ENCODE measurements at regions not wholly inside any gene's neighbourhood (a gene's known extent, or its start where the extent isn't known, plus 50 kb on each side); places are given as distances from the start of the nearest gene placed in this dataset.

- peaks cover 3% of the 10 kb centered on the region for H3K9me3 Mint-ChIP-seq (ENCODE audit: low read depth)
- no peaks in the 10 kb centered on the region for H3K36me3 Mint-ChIP-seq
- peaks cover 6% of the 10 kb centered on the region for H3K27me3 Mint-ChIP-seq
- H3K4me3 Mint-ChIP-seq: no peak overlapping the region
- no peaks in the 10 kb centered on the region for H3K4me1 Mint-ChIP-seq (ENCODE audit: low read depth)
- H3K27ac Mint-ChIP-seq: no peak overlapping the region
Measured at GRCh38 chr2:71757351-71757750, 304.0 kb downstream of the DYSF start.

- Mint-ChIP-seq H3K27me3 (peaks cover 8% of the 10 kb centered on the region), H3K27ac (no peak overlapping the region), H3K4me1 (ENCODE audit: low read depth) (no peaks in the 10 kb centered on the region), H3K4me3 (no peak overlapping the region), H3K9me3 (ENCODE audit: low read depth) (peaks cover 10% of the 10 kb centered on the region), H3K36me3 (peaks cover 3% of the 10 kb centered on the region)
Measured at GRCh38 chr2:71756280-71756906, 303.0 kb downstream of the DYSF start.

GRCh38 chr2:71751590-71751989, 298.2 kb downstream of the DYSF start:
- Mint-ChIP-seq H3K27ac (no peak overlapping the region), H3K4me3 (no peak overlapping the region)

GRCh38 chr2:71749671-71750101, 296.3 kb downstream of the DYSF start:
- Mint-ChIP-seq H3K27ac (no peak overlapping the region), H3K4me3 (no peak overlapping the region), H3K27me3 (peaks cover 4% of the 10 kb centered on the region), H3K36me3 (peaks cover 3% of the 10 kb centered on the region), H3K4me1 (ENCODE audit: low read depth) (no peaks in the 10 kb centered on the region), H3K9me3 (ENCODE audit: low read depth) (peaks cover 10% of the 10 kb centered on the region)

More at GRCh38 chr2:71751590-71751989, 298.2 kb downstream of the DYSF start:
- Mint-ChIP-seq H3K27me3 (peaks cover 8% of the 10 kb centered on the region), H3K9me3 (ENCODE audit: low read depth) (peaks cover 10% of the 10 kb centered on the region), H3K4me1 (ENCODE audit: low read depth) (no peaks in the 10 kb centered on the region), H3K36me3 (peaks cover 3% of the 10 kb centered on the region)

GRCh38 chr2:71748227-71748626, 294.9 kb downstream of the DYSF start:
- peaks cover 3% of the 10 kb centered on the region for H3K27me3 Mint-ChIP-seq
- H3K4me1 Mint-ChIP-seq (ENCODE audit: low read depth): no peaks in the 10 kb centered on the region
- peaks cover 3% of the 10 kb centered on the region for H3K36me3 Mint-ChIP-seq
- no peak overlapping the region for H3K27ac Mint-ChIP-seq
- peaks cover 10% of the 10 kb centered on the region for H3K9me3 Mint-ChIP-seq (ENCODE audit: low read depth)
- H3K4me3 Mint-ChIP-seq: no peak overlapping the region

GRCh38 chr2:71747559-71747958, 294.2 kb downstream of the DYSF start:
- peaks cover 3% of the 10 kb centered on the region for H3K36me3 Mint-ChIP-seq
- no peak overlapping the region for H3K27ac Mint-ChIP-seq
- no peaks in the 10 kb centered on the region for H3K4me1 Mint-ChIP-seq (ENCODE audit: low read depth)
- no peak overlapping the region for H3K4me3 Mint-ChIP-seq
- peaks cover 3% of the 10 kb centered on the region for H3K27me3 Mint-ChIP-seq
- H3K9me3 Mint-ChIP-seq (ENCODE audit: low read depth): peaks cover 10% of the 10 kb centered on the region

GRCh38 chr2:71746946-71747501, 293.7 kb downstream of the DYSF start:
- H3K4me3 Mint-ChIP-seq: no peak overlapping the region
- H3K27ac Mint-ChIP-seq: no peak overlapping the region
- H3K9me3 Mint-ChIP-seq (ENCODE audit: low read depth): peaks cover 4% of the 10 kb centered on the region
- H3K27me3 Mint-ChIP-seq: peaks cover 2% of the 10 kb centered on the region
- peaks cover 2% of the 10 kb centered on the region for H3K36me3 Mint-ChIP-seq
- H3K4me1 Mint-ChIP-seq (ENCODE audit: low read depth): no peaks in the 10 kb centered on the region

- H3K27ac Mint-ChIP-seq: no peak overlapping the region
- H3K4me3 Mint-ChIP-seq: no peak overlapping the region
- H3K36me3 Mint-ChIP-seq: no peaks in the 10 kb centered on the region
- no peaks in the 10 kb centered on the region for H3K27me3 Mint-ChIP-seq
- no peaks in the 10 kb centered on the region for H3K4me1 Mint-ChIP-seq (ENCODE audit: low read depth)
- H3K9me3 Mint-ChIP-seq (ENCODE audit: low read depth): no peaks in the 10 kb centered on the region
Measured at GRCh38 chr2:71744781-71745180, 291.4 kb downstream of the DYSF start.

GRCh38 chr2:71743995-71744675, 290.8 kb downstream of the DYSF start:
- H3K4me3 Mint-ChIP-seq: no peak overlapping the region
- no peaks in the 10 kb centered on the region for H3K4me1 Mint-ChIP-seq (ENCODE audit: low read depth)
- H3K9me3 Mint-ChIP-seq (ENCODE audit: low read depth): no peaks in the 10 kb centered on the region
- no peaks in the 10 kb centered on the region for H3K27me3 Mint-ChIP-seq
- no peaks in the 10 kb centered on the region for H3K36me3 Mint-ChIP-seq
- peak overlapping the region; percentile 1 for H3K27ac Mint-ChIP-seq

- H3K9me3 Mint-ChIP-seq (ENCODE audit: low read depth): no peaks in the 10 kb centered on the region
- H3K27me3 Mint-ChIP-seq: no peaks in the 10 kb centered on the region
- no peak overlapping the region for H3K4me3 Mint-ChIP-seq
- no peak overlapping the region for H3K27ac Mint-ChIP-seq
- H3K36me3 Mint-ChIP-seq: no peaks in the 10 kb centered on the region
- no peaks in the 10 kb centered on the region for H3K4me1 Mint-ChIP-seq (ENCODE audit: low read depth)
Measured at GRCh38 chr2:71742953-71743601, 289.7 kb downstream of the DYSF start.

GRCh38 chr2:71736986-71737385, 283.6 kb downstream of the DYSF start:
- Mint-ChIP-seq H3K27ac (no peak overlapping the region), H3K27me3 (peaks cover 3% of the 10 kb centered on the region), H3K4me3 (no peak overlapping the region), H3K9me3 (ENCODE audit: low read depth) (no peaks in the 10 kb centered on the region), H3K4me1 (ENCODE audit: low read depth) (no peaks in the 10 kb centered on the region), H3K36me3 (no peaks in the 10 kb centered on the region)

GRCh38 chr2:71736091-71736861, 282.9 kb downstream of the DYSF start:
- Mint-ChIP-seq H3K27ac (no peak overlapping the region), H3K36me3 (no peaks in the 10 kb centered on the region), H3K9me3 (ENCODE audit: low read depth) (no peaks in the 10 kb centered on the region), H3K27me3 (peaks cover 3% of the 10 kb centered on the region), H3K4me1 (ENCODE audit: low read depth) (no peaks in the 10 kb centered on the region), H3K4me3 (no peak overlapping the region)
